ENCODE measurements at regions not wholly inside any gene's neighbourhood (a gene's known extent, or its start where the extent isn't known, plus 50 kb on each side); places are given as distances from the start of the nearest gene placed in this dataset.

- DNase-seq (ENCODE audit: insufficient read length, low spot score): no peak
- TF ChIP-seq SPI1 (IDR thresholded peaks at IDR 0.05; ENCODE audit: low read depth, low read length) (no peak), POLR2A (IDR thresholded peaks at IDR 0.05; ENCODE audit: low read depth, low read length) (no peak), TAF1 (IDR thresholded peaks at IDR 0.05; ENCODE audit: low read depth, low read length) (no peak), POU2F2 (IDR thresholded peaks at IDR 0.05; ENCODE audit: low read depth, low read length) (no peak), POLR2AphosphoS5 (IDR thresholded peaks at IDR 0.05; ENCODE audit: low read depth, low read length) (peak; percentile 16; the same call in 1 of the 2 replicates)
- peak; percentile 35 for FAIRE-seq
Observed at GRCh38 chr7:130939321-130940095, 205.5 kb upstream of the KLF14 start.

GRCh38 chr7:130940326-130940725 lies 206.3 kb upstream of the KLF14 start:
- FAIRE-seq: no peak
- no peak for DNase-seq (ENCODE audit: insufficient read length, low spot score)
- TF ChIP-seq TAF1 (IDR thresholded peaks at IDR 0.05; ENCODE audit: low read depth, low read length): no peak
- TF ChIP-seq POLR2A (IDR thresholded peaks at IDR 0.05; ENCODE audit: low read depth, low read length): peak; percentile 32; the same call in 1 of the 2 replicates
- TF ChIP-seq PAX5 (IDR thresholded peaks at IDR 0.05; ENCODE audit: insufficient read depth, low read length, severe bottlenecking): no peak
- TF ChIP-seq POLR2AphosphoS5 (IDR thresholded peaks at IDR 0.05; ENCODE audit: low read depth, low read length): no peak
- no peak for TF ChIP-seq POU2F2 (IDR thresholded peaks at IDR 0.05; ENCODE audit: low read depth, low read length)

DNA sequence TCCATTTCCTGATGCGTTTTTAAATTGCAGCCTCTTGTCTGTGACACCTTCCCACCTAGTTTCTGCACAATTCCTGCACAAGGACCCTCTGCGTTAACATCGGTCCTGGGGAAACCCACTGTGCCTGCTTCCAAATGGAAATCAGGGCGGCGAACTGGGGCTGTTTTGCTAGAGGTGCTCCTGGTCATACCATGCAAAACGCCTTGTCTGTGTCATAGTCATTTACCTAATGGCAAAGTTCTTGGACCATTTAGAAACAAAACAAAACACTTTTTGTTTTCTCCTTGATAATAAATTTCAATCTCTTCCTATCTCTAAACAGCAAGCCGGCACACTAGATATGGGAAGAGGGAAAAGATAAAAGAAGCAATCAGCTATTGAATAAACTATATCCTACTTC lies 206.9 kb upstream of the KLF14 start:
- 0 out of 2 replicates have a peak, but pooled peaks have one; percentile 38 for TF ChIP-seq POLR2A (IDR thresholded peaks at IDR 0.05; ENCODE audit: low read depth, low read length)
- TF ChIP-seq POU2F2 (IDR thresholded peaks at IDR 0.05; ENCODE audit: low read depth, low read length): 0 out of 2 replicates have a peak, but pooled peaks have one; percentile 12
- no peak for TF ChIP-seq PAX5 (IDR thresholded peaks at IDR 0.05; ENCODE audit: insufficient read depth, low read length, severe bottlenecking)
- TF ChIP-seq TAF1 (IDR thresholded peaks at IDR 0.05; ENCODE audit: low read depth, low read length): no peak
- peak; percentile 58; the same call in 1 of the 2 replicates for TF ChIP-seq POLR2AphosphoS5 (IDR thresholded peaks at IDR 0.05; ENCODE audit: low read depth, low read length)
- DNase-seq (ENCODE audit: insufficient read length, low spot score): no peak
- FAIRE-seq: no peak

GRCh38 chr7:130941322-130942210 lies 207.6 kb upstream of the KLF14 start:
- TF ChIP-seq POLR2A (IDR thresholded peaks at IDR 0.05; ENCODE audit: low read depth, low read length) (no peak; the same call in 1 of the 2 replicates), POU2F2 (IDR thresholded peaks at IDR 0.05; ENCODE audit: low read depth, low read length) (no peak; the same call in 1 of the 2 replicates), SPI1 (IDR thresholded peaks at IDR 0.05; ENCODE audit: low read depth, low read length) (no peak), POLR2AphosphoS5 (IDR thresholded peaks at IDR 0.05; ENCODE audit: low read depth, low read length) (no peak), TAF1 (IDR thresholded peaks at IDR 0.05; ENCODE audit: low read depth, low read length) (no peak), PAX5 (IDR thresholded peaks at IDR 0.05; ENCODE audit: insufficient read depth, low read length, severe bottlenecking) (no peak)
- DNase-seq (ENCODE audit: insufficient read length, low spot score): no peak

DNA sequence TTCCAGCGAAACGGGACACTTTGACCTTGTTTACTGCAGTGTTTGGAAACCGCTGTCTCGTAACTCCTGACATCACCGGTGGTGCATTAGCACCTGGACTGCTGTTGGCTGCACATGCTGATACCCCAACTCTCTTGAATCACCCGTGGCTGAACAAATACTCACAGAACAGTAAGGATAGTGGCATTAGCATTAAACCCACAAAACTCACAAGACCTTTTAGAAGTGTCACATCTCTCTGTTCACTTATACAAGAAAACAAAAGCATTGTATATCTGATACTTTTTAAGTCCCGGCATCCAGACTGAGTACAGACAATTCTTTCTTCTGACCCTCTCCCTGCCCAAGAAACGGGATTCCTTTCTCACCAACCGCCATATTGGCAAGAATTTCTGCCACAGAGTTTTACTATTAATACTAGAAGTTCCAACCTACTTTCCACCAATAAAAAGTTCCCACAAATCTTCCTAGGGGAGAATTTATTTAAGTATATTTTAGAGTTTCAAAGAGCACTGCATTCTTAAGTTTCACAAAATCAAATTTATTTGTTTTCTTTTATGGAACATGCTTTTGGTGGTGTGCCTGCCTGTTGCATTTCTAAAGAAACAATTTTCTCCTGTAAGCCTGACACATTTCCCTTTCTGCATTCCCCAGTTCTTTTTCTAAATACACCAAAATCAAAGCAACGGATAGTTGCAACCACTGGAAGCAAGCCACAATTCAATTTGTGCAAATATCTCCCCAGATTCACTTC lies 208.4 kb upstream of the KLF14 start:
- DNase-seq (ENCODE audit: insufficient read length, low spot score): no peak
- TF ChIP-seq TAF1 (IDR thresholded peaks at IDR 0.05; ENCODE audit: low read depth, low read length): no peak
- no peak for TF ChIP-seq PAX5 (IDR thresholded peaks at IDR 0.05; ENCODE audit: insufficient read depth, low read length, severe bottlenecking)
- no peak for TF ChIP-seq SPI1 (IDR thresholded peaks at IDR 0.05; ENCODE audit: low read depth, low read length)
- TF ChIP-seq POLR2A (IDR thresholded peaks at IDR 0.05; ENCODE audit: low read depth, low read length): peak; percentile 63; the same call in 1 of the 2 replicates
- peak; percentile 83 for FAIRE-seq

More at GRCh38 chr7:130941322-130942210, 207.6 kb upstream of the KLF14 start:
- no peak for FAIRE-seq

DNA sequence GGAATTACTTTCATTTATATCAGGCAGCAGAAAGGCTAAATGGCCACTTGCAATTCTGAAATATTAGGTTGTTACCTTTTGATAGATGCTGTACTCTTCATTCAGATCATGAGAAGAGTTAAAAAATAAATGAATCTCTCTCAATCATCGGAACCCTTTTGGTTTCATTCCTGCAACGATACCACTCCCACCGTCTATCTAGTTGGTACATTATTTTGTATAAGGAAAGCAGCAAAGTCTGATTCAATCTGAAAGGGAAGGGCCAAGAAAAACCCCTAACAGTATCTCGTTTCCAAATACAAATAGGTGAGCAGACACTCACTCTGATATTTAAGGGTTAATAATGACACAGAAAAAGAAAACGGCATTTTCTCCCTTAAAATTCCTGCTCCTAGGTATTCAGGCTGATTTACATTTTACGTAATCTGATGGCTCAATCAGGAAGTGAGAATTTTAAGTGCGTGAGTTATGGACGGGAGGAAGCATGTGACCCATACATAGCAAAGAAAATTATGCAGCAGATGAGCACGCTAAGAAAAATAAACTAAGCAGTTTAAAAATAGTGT lies 209.4 kb upstream of the KLF14 start:
- TF ChIP-seq TAF1 (IDR thresholded peaks at IDR 0.05; ENCODE audit: low read depth, low read length) (no peak), SPI1 (IDR thresholded peaks at IDR 0.05; ENCODE audit: low read depth, low read length) (peak; percentile 85), POLR2AphosphoS5 (IDR thresholded peaks at IDR 0.05; ENCODE audit: low read depth, low read length) (peak; percentile 59)
- DNase-seq (ENCODE audit: insufficient read length, low spot score) (no peak), FAIRE-seq (peak; percentile 79)

- TF ChIP-seq TAF1 (IDR thresholded peaks at IDR 0.05; ENCODE audit: low read depth, low read length) (no peak), PAX5 (IDR thresholded peaks at IDR 0.05; ENCODE audit: insufficient read depth, low read length, severe bottlenecking) (no peak), POU2F2 (IDR thresholded peaks at IDR 0.05; ENCODE audit: low read depth, low read length) (no peak), SPI1 (IDR thresholded peaks at IDR 0.05; ENCODE audit: low read depth, low read length) (no peak), POLR2AphosphoS5 (IDR thresholded peaks at IDR 0.05; ENCODE audit: low read depth, low read length) (no peak), POLR2A (IDR thresholded peaks at IDR 0.05; ENCODE audit: low read depth, low read length) (no peak)
- FAIRE-seq (no peak), DNase-seq (ENCODE audit: insufficient read length, low spot score) (no peak)
Observed at GRCh38 chr7:130943981-130944380, 210.0 kb upstream of the KLF14 start.

DNA sequence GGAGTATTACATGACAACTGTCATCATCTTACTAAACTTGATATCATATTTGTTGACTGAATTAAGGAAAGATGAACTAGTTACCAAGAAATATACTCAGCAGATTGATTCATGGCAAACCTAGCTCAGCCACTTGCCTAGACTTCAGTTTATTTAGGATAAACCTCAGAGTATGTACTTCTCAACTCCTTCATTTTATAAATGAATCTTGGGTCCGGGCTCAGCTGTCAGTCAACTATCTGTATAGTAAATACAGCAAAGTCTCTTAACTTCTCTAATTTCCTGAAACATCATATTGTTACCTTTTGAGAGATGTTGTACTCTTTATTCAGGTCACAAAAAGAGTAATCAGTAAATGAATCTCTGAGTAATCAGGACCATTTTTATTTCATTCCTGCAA lies 211.0 kb upstream of the KLF14 start:
- TF ChIP-seq POLR2AphosphoS5 (IDR thresholded peaks at IDR 0.05; ENCODE audit: low read depth, low read length) (no peak), SPI1 (IDR thresholded peaks at IDR 0.05; ENCODE audit: low read depth, low read length) (no peak), PAX5 (IDR thresholded peaks at IDR 0.05; ENCODE audit: insufficient read depth, low read length, severe bottlenecking) (no peak)
- peak; percentile 20 for FAIRE-seq
- DNase-seq (ENCODE audit: insufficient read length, low spot score): no peak

DNA sequence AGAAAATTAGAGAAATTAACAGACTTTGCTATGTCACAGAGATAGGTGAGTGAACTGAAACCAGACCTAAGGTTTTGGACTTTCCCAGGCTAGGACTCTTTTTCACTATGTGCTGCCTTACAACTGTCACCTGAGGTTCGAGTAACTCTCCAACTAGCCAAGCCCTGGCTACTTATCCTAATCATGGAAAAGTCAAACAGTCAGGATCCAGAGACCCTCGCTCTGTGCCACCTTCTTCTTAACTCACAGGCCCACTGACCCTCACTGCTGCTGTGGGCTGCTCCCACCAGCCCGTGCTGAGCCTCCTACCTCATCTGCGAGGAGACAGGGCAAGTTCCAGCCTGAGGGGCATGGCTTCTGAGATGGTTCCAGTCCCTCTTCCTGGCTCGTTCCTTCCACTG lies 211.4 kb upstream of the KLF14 start:
- DNase-seq (ENCODE audit: insufficient read length, low spot score) (no peak), FAIRE-seq (peak; percentile 71)
- no peak for TF ChIP-seq PAX5 (IDR thresholded peaks at IDR 0.05; ENCODE audit: insufficient read depth, low read length, severe bottlenecking)
- TF ChIP-seq POLR2A (IDR thresholded peaks at IDR 0.05; ENCODE audit: low read depth, low read length): 0 out of 2 replicates have a peak, but pooled peaks have one; percentile 35
- TF ChIP-seq POU2F2 (IDR thresholded peaks at IDR 0.05; ENCODE audit: low read depth, low read length): no peak
- 0 out of 2 replicates have a peak, but pooled peaks have one; percentile 6 for TF ChIP-seq SPI1 (IDR thresholded peaks at IDR 0.05; ENCODE audit: low read depth, low read length)
- TF ChIP-seq POLR2AphosphoS5 (IDR thresholded peaks at IDR 0.05; ENCODE audit: low read depth, low read length): peak; percentile 68
- TF ChIP-seq TAF1 (IDR thresholded peaks at IDR 0.05; ENCODE audit: low read depth, low read length): no peak
